GM18517 (cell line): ENCODE measurements at regions not wholly inside any gene's neighbourhood (a gene's known extent, or its start where the extent isn't known, plus 50 kb on each side); places are given as distances from the start of the nearest gene placed in this dataset.

Experiments used
- ATAC-seq: cut with Tn5 transposase; IDR thresholded peaks from one replicate; pipeline ENCODE4 v1.9.1; 2021; ENCODE audit warnings: mild to moderate bottlenecking, moderate library complexity; ENCODE audit not compliant: unreplicated experiment

DNA sequence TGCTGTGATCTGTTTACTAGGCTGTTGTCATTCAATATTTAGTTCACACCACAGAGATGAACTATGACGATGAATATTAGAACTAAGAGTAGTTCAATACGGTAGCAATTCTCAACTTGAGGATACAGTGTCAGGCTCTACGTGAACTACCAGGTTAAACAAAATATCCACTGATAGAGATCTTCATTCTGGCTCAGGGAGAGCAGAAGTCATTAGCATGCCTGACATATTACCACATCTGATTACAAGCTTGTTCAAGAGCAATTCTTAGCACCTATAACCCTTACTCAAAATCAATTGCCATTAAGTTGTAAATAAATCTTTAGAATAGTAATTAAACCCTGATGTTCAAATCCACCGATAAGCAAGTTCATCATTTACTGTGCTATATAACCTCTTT lies 207.2 kb downstream of the CHRM3 start:
- ATAC-seq = no peak

DNA sequence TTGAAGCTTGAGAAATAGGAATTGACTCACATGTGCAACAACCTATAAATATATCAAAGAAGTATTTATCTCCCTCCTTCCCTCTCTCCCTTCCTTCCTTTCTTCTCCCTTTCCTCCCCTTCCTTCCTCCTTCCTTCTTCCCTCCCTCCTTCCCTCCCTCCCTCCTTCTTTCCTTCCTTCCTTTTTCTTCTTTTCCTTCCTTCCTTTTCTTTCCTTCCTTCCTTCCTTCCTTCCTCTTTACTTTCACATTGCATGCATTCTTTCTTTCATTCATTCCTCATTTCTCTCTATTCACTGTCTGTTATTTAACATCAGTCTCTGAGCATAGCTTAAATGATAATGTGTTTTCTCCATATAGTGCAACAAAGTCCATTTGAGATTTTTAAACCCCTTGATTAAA lies 214.2 kb downstream of the CHRM3 start:
- no peak for ATAC-seq

DNA sequence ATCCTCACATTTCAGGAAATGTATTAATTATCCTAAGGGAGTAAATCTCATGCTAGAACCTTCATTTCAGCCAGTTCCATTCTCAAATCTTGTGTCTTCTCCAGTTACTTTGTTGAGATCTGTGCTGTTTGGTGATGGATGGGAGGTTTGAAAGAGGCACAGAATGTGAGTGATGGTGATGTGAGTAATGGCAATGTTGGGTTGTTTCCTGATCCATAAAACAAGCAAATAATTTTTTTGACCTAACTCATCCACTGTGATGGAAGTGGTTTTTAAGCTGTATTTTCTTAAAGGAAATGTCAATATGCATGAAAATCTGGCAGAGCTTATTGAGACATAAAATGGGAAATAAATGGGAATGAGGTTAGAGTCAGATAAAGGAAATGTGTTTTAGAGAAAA lies 214.7 kb downstream of the CHRM3 start:
- no peak for ATAC-seq

DNA sequence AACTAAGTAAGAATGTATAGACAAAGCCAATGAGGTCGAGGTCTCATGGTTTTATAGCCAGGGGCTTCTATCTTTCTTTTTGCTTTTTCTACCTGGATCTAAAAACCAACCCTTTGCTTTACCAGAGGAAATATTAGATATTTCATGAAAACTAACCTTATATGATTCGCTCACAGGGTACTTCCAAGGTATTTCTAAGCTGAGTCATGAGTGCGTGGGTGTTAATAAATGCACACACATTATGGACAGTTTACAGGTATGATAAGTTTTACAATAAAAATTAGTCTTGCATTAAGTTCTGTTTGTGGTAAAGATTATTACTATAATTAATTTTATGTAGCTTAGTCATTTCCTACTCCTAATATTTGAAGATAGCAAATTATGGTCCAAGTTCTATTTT lies 217.2 kb downstream of the CHRM3 start:
- ATAC-seq = no peak

DNA sequence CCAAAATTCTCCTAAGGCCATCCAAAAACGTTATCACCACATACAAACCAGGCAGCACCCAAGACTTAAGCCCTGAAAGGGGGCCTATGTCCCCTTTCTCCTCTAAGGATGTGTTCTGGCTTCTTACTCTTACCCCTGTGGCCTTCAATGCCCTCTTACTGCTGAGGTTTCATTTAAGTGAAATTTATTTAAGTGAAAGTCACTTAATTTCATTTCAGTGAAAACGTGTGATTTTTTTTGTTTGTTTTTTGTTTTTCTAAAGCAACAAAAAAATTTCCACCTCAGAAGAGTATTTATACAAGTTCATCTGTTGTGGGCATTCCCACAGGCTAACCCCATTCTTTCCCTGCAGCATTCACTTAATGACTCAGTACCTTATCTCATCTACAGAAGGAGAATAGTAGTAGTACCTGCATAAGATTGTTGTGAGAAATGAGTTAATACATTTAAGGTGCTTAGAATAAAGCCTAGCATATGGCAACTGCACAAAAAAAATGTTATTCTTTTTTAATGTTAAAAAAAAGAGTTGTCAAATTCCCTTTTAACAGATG lies 220.6 kb downstream of the CHRM3 start:
- ATAC-seq = no peak

DNA sequence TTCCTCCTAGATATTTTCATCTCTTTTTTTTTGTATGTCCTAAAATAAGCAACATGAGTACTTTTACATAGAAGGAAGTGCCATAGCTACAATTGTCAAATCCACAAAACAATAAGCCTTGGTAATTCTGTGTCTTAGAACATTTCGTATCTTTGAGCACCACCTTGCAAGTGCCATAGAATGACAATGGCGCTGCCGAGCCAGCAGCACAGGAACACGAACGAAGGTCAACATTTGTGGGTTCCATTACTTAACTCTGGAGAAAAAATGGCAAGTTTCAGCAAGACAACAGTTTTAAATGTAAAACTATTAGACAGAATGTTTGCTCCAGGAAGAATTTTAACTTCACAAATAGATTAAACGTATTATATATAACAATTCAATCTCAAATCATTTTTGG lies 222.1 kb downstream of the CHRM3 start:
- ATAC-seq = no peak

DNA sequence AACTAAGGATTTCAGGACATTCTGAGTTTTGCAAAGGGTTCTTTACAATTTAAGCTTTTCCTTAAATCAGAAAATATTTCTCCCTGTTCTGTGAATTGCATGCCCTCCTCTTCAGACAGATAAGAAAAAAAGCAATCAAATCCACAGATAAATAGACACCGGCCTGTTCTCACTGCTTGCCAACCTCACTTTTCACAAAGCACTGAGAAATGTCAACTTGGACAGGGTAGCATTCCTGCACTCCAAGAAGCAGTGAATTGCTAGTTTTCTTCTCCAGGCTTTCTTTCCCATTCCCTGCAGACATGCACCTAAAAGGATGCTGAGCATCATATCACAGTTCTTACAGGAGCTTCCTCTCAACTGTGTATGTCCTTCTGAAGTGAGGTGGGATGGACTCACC lies 226.0 kb downstream of the CHRM3 start:
- no peak for ATAC-seq

DNA sequence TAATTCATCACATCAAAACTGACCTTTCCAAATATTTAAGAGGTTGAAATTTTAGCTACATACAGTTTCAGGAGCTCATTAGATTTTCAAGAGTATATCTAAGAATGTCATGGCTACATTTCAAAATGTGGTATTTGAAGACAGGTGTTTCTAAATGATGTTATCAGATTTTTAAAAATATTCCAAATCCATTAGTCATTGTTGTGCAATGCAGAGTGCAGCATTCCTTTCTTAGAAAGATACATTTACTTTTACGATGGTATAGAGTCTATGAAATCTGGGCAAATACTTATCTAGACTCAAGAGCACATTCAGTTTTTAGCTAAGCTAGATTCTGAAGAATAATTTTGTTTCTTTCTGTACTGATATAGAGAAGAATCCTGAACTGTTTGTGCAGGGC lies 230.3 kb downstream of the CHRM3 start:
- ATAC-seq = no peak

DNA sequence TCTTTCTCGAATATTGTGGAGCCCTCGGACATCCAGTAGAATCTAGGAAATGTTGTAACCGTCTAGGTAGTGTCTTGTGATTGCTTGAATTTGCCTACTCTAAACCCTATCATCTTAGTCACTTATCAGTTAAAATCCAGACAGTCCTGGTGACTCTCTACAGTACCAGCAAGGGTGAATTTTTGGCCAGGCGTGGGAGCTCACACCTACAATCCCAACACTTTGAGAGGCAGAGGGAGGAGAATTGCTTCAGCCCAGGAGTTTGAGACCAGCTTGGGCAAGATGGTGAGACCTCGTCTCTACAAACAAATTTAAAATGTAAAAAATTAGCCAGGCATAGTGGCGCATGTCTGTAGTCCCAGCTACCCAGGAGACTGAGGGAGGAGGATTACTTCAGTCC lies 230.9 kb downstream of the CHRM3 start:
- ATAC-seq = no peak

DNA sequence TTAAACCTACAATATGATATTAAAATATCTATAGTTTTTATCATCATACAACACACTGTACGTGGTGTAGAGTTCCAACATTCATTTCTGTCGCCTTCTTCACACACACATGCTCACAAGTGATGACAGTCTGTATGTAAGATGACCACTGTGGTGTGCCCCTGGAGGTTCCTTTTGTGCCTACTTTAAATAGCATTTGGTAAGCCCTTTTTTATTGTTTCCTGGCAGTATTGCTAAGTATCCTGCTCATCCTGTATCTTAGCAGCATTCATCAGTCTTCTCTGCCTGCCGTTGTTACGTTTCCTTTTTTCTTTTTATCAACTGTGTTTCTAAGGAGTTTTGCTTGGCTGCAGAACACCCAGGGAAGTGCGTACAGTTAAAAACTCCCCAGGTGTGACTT lies 231.4 kb downstream of the CHRM3 start:
- ATAC-seq = no peak

DNA sequence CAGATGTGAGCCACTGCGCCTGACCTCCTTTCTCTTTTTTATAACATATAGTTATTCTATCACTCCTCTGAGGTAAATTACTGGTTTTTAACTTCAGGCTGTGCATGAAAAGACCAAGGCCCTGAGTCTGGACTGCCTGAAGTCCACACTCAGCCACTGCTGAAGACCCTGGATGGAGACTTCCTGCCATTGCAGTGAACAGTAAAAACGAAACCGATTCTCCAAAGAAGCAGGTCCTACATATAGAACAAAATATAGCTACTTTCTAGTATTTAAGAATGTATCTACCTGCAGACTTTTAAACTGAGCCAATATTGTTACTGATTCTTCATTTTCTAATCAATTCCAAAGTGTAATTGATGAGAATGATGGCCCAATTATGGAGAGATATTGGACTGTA lies 232.8 kb downstream of the CHRM3 start:
- ATAC-seq = no peak

DNA sequence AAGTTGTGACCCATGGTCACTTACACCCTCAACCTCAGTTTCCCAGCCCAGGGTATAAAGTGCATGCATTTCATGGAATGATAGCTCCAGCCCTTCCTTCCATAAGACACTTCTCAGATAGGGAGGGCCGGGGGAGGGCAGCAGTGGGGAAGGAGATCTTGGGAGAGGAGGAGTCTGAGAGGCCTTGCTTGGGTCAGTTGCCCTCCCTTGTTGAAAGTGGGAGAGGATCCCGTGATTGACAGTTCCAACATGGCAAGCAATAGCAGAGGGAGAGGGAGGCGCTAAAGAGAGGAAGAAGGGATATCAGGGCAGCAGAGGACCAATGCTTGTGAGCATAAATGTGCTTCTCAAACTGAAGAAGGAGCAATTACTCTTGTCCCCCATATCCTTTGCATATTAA lies 244.4 kb downstream of the CHRM3 start:
- no peak for ATAC-seq

DNA sequence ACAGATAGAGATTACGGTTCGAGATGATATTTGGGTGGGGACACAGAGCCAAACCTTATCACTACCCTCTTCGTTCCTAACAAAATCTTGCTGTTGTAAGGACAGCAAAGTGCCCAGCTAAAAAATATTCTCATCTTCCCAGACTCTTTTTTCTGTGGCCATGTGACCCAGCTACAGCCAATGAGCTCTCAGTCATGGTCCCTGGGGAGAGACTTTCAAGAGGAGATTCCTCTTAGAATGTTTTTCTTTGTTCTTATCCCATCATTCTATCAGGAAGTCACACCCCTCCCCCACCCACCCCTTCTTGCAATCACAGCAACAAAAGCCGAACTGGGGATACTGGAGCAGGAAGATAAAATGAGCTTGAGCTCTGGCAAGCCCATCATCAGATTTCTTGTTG lies 247.1 kb downstream of the CHRM3 start:
- ATAC-seq = no peak

DNA sequence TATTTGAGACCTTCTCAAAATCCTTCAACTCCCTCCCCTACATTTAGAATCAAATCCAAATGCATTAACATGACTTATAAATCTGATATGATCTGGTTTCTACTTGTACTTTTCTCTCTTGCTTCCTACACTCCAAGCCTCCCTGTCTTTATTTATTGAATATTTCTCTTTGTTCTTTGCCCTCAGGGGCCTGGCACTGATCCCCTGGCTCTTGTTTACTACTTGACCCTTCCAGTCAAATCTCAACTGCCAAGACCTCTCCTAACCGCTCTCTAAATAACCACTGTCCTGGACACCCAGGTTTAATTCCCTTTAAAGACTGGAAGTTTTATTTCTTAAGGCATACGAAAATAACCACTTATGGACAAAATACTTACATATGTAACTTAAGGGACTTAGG lies 248.9 kb downstream of the CHRM3 start:
- no peak for ATAC-seq

DNA sequence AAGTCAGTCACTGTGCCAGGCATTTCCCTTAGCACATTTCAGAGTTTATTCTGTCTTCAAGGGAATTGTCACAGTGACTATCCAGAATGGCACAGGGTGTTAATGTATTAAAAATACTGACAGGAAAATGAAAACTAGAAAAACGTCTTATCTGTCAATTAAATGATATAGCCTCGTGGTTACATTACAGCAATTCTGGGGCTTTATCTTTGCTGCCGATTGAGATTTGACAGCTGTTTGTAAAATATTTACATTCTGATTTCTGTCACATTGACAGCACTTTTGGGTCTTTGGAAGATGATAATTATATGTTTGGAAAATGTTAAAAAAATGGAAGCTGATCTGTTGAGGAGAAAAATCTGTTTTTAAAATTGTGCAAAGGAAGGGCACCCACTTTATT lies 250.0 kb downstream of the CHRM3 start:
- ATAC-seq = no peak

DNA sequence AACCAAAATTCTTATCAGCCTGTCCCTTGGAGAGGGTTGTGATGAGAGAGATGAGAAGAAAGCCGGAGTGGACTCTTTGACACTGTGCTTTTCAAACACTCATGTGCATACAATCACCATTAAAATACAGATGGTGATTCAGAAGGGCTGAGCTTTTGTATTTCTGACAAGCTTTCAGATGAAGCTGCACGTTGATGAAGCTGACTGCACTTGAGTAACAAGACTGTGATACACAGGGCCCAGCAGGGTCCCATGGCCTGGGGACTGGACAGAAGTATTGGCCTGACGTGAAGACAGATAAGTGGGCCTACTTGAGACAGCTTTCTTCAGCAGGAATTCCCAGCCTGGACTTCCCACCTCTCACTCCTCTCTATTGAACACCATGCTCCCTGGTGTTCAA lies 258.2 kb downstream of the CHRM3 start:
- no peak for ATAC-seq

DNA sequence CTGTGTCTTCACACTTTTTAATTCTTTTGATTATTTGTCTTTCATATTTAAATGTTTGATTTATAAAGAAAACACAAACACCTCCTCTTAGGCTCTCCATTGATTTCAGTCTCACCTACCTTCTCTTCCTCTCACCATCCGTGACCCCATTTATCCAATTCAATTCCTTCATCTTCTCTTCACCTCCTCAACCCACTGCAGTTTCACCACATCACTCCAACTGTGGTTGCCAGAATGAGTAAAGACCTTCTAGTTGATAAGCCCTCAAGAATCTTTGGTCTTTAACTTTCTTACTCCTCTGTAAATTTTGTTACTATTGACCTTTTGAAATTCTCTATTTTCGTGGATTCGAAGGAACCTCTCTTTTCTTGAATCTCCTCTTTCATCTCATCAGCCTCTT lies 260.7 kb downstream of the CHRM3 start:
- ATAC-seq = no peak

DNA sequence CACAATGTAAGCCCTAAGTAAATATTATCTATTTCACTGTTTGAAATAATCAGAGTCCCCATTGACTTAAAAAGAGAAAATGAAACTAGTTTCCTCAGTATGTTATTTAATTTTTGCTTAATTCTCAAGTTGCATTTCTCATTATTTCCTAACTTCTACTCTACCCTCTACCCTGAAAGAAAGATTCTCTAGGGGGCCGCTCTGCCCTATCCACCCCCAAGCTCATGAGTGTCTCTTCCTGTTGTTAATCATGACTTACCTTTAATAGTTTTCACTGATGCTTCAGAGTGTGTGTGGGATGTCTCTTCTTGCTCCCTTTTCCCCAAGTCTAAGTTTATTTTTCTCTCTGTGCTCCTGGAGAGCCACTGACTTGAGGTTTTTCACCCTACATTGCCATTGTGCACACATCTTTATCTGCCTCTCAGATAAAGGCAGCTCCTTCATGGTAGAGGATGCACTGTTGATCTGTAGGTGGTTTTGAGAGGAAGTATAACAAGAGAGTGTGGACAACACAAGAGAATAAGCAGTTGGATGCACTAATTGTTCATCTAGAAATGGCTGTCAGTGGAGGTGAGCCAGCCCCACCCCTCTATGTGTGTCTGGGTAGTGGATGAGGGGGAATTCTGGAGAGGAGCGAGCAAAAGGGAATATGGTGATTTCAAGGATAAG lies 261.7 kb downstream of the CHRM3 start:
- no peak for ATAC-seq

DNA sequence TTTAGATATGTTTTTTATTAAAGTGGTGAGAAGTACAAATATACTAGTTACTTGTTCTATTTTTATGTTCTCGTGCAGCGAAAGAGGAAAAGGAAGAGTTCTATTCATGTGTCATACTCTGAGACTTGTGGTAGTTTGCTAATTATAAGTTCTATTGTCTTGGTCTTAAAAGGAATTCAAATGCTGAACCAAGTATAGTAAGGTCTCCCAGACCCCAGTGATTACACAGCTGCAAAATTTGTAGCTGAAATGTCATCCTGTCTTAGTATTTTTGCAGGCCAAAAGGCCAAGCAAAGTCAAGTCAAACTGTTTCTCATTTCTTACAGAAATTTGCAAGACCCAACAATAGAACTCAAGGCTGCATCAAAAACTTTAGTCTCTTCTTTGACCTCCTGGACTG lies 268.7 kb downstream of the CHRM3 start:
- ATAC-seq = no peak

DNA sequence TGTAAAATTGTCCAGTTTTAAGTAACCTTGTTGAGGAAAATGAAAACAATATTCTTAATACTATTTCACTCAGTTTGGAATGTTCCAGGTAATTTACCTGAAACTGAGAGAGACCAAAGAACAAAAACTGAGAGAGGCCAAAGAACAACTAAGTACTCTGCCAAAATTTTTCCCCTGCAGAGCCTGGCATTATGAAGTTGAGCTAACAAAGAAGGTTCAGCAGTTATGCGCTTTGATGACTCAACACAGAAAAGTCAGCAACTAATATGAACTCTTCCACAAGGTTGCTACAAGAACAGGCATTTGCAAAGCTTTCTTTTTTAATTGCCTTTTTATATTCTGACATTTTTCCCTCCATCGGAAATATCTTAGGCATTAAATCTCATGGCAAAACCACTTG lies 270.9 kb downstream of the CHRM3 start:
- ATAC-seq = no peak

DNA sequence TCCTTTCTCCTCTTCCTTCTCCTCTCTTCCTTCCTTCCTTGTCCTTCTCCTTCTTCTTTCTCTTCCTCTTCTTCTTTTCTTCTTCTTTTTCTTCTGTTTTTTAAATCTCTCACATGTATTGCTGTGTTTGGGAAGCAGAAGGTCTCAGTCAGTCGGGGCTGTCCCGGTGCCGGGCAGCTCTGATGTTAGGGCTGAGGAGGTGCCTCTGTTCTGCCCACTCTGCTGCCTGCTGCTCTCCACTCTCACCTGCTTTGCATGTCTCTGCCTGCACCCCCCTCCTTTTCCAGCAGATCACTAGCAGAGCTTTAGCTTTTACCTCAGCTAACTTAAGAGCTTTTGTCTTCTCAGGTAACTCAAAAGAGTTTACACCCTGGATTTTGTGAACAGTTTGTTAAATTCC lies 276.6 kb downstream of the CHRM3 start:
- no peak for ATAC-seq

DNA sequence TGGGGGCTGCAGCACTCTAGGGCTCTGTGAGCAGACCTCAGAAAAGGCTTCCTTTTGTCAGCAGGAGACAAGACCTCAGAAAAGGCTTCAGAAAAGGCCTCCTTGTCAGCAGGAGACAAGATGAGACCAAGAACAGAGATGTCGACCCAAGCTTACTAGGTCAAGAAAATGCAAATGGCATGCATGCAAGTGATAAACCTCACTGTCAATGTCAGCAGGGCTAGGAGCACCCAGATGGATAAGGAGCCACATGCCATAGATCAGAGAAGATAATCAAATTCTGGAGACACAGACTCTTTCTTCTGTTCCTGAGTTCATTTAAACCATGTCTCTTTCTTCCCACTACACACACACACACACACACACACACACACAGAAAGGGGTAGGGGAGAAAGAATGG lies 285.9 kb downstream of the CHRM3 start:
- ATAC-seq = no peak

DNA sequence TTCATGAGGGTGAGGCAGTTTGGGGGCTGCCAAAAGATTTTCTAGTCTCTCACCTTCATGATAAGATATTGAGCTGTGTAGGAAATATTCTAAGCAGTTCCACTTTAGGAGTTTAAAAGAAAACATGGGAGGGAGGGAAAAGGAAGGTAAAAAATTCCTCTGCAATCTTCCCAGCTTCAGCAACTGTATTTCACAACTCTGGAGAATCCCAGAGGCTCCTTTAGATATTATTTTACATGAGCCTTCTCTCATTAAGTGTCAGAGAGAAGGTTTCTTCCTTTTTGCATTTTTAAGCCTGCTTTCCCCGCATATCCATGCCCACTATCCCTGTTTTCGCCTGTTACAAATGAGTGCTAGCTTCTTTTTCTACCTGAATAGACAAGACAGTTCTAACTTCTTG lies 289.4 kb downstream of the CHRM3 start:
- ATAC-seq = no peak
